ENCODE measurements at regions not wholly inside any gene's neighbourhood (a gene's known extent, or its start where the extent isn't known, plus 50 kb on each side); places are given as distances from the start of the nearest gene placed in this dataset.

- Histone ChIP-seq H3K27ac (no peak overlapping the region), H3K27me3 (no peaks in the 10 kb centered on the region), H3K4me1 (no peaks in the 10 kb centered on the region), H3K36me3 (no peaks in the 10 kb centered on the region), H3K9me3 (no peaks in the 10 kb centered on the region), H3K4me3 (no peak overlapping the region)
- DNase-seq (no peak), ATAC-seq (no peak)
- intact Hi-C loops (cut with DNase I; ENCODE audit: low total_unique reads): no loop called here
- no peak for TF ChIP-seq POLR2A (IDR thresholded peaks at IDR 0.05)
- TF ChIP-seq CTCF (IDR thresholded peaks at IDR 0.05 in 4 of 5, conservative IDR thresholded peaks at IDR 0.05 in 1 of 5): no peak
- in situ Hi-C loops (cut with MboI; ENCODE audit: low sequenced_read_pairs in 4 of 4): no loop called here
Measured at GRCh38 chr5:167546270-167546669, 745.2 kb upstream of the WWC1 start.

GRCh38 chr5:167552356-167552755, 739.1 kb upstream of the WWC1 start:
- no peak for TF ChIP-seq POLR2A (IDR thresholded peaks at IDR 0.05)
- no peak for TF ChIP-seq CTCF (IDR thresholded peaks at IDR 0.05 in 4 of 5, conservative IDR thresholded peaks at IDR 0.05 in 1 of 5)
- intact Hi-C loops (cut with DNase I; ENCODE audit: low total_unique reads) (no loop called here), in situ Hi-C loops (cut with MboI; ENCODE audit: low sequenced_read_pairs in 4 of 4) (no loop called here)
- Histone ChIP-seq H3K4me1 (no peaks in the 10 kb centered on the region), H3K4me3 (no peak overlapping the region), H3K36me3 (no peaks in the 10 kb centered on the region), H3K9me3 (no peaks in the 10 kb centered on the region), H3K27ac (no peak overlapping the region), H3K27me3 (no peaks in the 10 kb centered on the region)
- ATAC-seq: no peak
- DNase-seq: no peak

GRCh38 chr5:167553511-167553910, 737.9 kb upstream of the WWC1 start:
- no peaks in the 10 kb centered on the region for H3K9me3 ChIP-seq
- no peak overlapping the region for H3K27ac ChIP-seq
- H3K4me1 ChIP-seq: no peaks in the 10 kb centered on the region
- DNase-seq (no peak), ATAC-seq (no peak)
- in situ Hi-C loops (cut with MboI; ENCODE audit: low sequenced_read_pairs in 4 of 4) (no loop called here), intact Hi-C loops (cut with DNase I; ENCODE audit: low total_unique reads) (no loop called here)
- no peaks in the 10 kb centered on the region for H3K27me3 ChIP-seq
- H3K4me3 ChIP-seq: no peak overlapping the region
- TF ChIP-seq POLR2A (IDR thresholded peaks at IDR 0.05) (no peak), CTCF (IDR thresholded peaks at IDR 0.05 in 4 of 5, conservative IDR thresholded peaks at IDR 0.05 in 1 of 5) (no peak)
- no peaks in the 10 kb centered on the region for H3K36me3 ChIP-seq

GRCh38 chr5:167554564-167555290, 736.7 kb upstream of the WWC1 start:
- H3K36me3 ChIP-seq: no peaks in the 10 kb centered on the region
- no peak overlapping the region for H3K27ac ChIP-seq
- no peaks in the 10 kb centered on the region for H3K27me3 ChIP-seq
- H3K4me3 ChIP-seq: no peak overlapping the region
- TF ChIP-seq POLR2A (IDR thresholded peaks at IDR 0.05): no peak
- TF ChIP-seq CTCF (IDR thresholded peaks at IDR 0.05 in 4 of 5, conservative IDR thresholded peaks at IDR 0.05 in 1 of 5): no peak
- intact Hi-C loops (cut with DNase I; ENCODE audit: low total_unique reads) (no loop called here), in situ Hi-C loops (cut with MboI; ENCODE audit: low sequenced_read_pairs in 4 of 4) (no loop called here)
- ATAC-seq: no peak
- no peaks in the 10 kb centered on the region for H3K9me3 ChIP-seq
- no peaks in the 10 kb centered on the region for H3K4me1 ChIP-seq
- DNase-seq: no peak

All from gastrocnemius medialis (tissue), 4 donors.